Spleen (tissue), 11 donors: ENCODE measurements at regions not wholly inside any gene's neighbourhood (a gene's known extent, or its start where the extent isn't known, plus 50 kb on each side); places are given as distances from the start of the nearest gene placed in this dataset.

Source experiments
- DNase-seq: peaks from one replicate; pipeline ENCODE4 v3.0.0-alpha.2; 2020
- H3K27ac ChIP-seq, 8 donors: fragments of 200-600 bp; sonication (generic) in 7 of 8; 1 replicate in 4 of 8; 2 replicates in 4 of 8; pipeline versions ENCODE4 v1.5.0 to v1.8.0; 2016 to 2021; ENCODE audit warnings: inconsistent platforms in 4 of 8, mild to moderate bottlenecking in 4 of 8, moderate library complexity in 1 of 8
- H3K27me3 ChIP-seq, 7 donors: fragments of 200-600 bp; sonication (generic) in 6 of 7; replicated peaks in 1 of 7; 1 replicate in 4 of 7; 2 replicates in 3 of 7; pipeline versions ENCODE4 v1.5.0 to v1.8.0; 2016 to 2021; ENCODE audit warnings: inconsistent platforms in 3 of 7, mild to moderate bottlenecking in 1 of 7
- H3K36me3 ChIP-seq, 6 donors: fragments of 200-600 bp; sonication (generic) in 5 of 6; 1 replicate in 4 of 6; 2 replicates in 2 of 6; pipeline versions ENCODE4 v1.5.0 to v1.8.0; 2016 to 2021; ENCODE audit warnings: inconsistent platforms in 2 of 6
- H3K4me1 ChIP-seq, 6 donors: fragments of 200-600 bp; sonication (generic) in 5 of 6; 1 replicate in 3 of 6; 2 replicates in 3 of 6; pipeline versions ENCODE4 v1.5.0 to v1.8.0; 2016 to 2021; ENCODE audit warnings: inconsistent platforms in 3 of 6
- H3K4me3 ChIP-seq, 8 donors: fragments of 200-600 bp; sonication (generic) in 7 of 8; 1 replicate in 4 of 8; 2 replicates in 4 of 8; pipeline versions ENCODE4 v1.5.0 to v1.8.0; 2016 to 2021; ENCODE audit warnings: inconsistent platforms in 4 of 8, mild to moderate bottlenecking in 4 of 8, moderate library complexity in 2 of 8
- H3K9me3 ChIP-seq, 8 donors: fragments of 200-600 bp; sonication (generic) in 7 of 8; 1 replicate in 4 of 8; 2 replicates in 4 of 8; pipeline versions ENCODE4 v1.5.0 to v1.8.0; 2016 to 2021; ENCODE audit warnings: inconsistent platforms in 4 of 8
- POLR2A ChIP-seq, 3 donors: fragments of 450-650 bp; IDR thresholded peaks; one replicate each; pipeline ENCODE4 v1.5.1; 2017; ENCODE audit warnings: antibody characterized with exemption in 3 of 3, mild to moderate bottlenecking in 1 of 3
- POLR2AphosphoS5 ChIP-seq, 3 donors: sonication (generic); formaldehyde crosslinking; IDR thresholded peaks; one replicate each; pipeline ENCODE4 v1.5.1; 2017; ENCODE audit warnings: antibody characterized with exemption in 3 of 3
- WGBS, 5 donors: extraction: QIAGEN DNeasy Blood & Tissue Kit in 3 of 5; methylation state at CpG; one replicate each; pipeline versions ENCODE4 v1.1.5 to v1.1.7; 2013 to 2018; 5-methylcytosine and 5-hydroxymethylcytosine counted together
- intact Hi-C: fragments of 100-400 bp; cut with DNase I; formaldehyde crosslinking; loops from one replicate; pipeline ENCODE4 v1.15.0; 2023; ENCODE audit warnings: low total_unique reads
- TF ChIP-seq, protein P1 (sequence below), 11 experiments: fragments of 200-600 bp in 7 of 11; fragments of 450-650 bp in 4 of 11; sonication (generic) in 4 of 11; IDR thresholded peaks in 8 of 11; conservative IDR thresholded peaks in 3 of 11; 1 replicate in 7 of 11; 2 replicates in 4 of 11; pipeline versions ENCODE4 v1.4.0 to v1.8.0; 2016 to 2021; ENCODE audit warnings: antibody characterized with exemption in 11 of 11, inconsistent platforms in 4 of 11, mild to moderate bottlenecking in 1 of 11
- donor health status: healthy with polysubstance abuse.
- donor health status: DM: no; HTN: no; CAD: no; lungs with moderate emphysema.
- donor health status: DM: no; HTN: no; CAD: no.
- donor health status: Bipolar disorder and iron deficiency.
- donor health status: healthy.
- donor health status: DM: no; HTN: no; CAD: no.
- donor health status: DM: yes; HTN: yes; CAD: no.

DNA sequence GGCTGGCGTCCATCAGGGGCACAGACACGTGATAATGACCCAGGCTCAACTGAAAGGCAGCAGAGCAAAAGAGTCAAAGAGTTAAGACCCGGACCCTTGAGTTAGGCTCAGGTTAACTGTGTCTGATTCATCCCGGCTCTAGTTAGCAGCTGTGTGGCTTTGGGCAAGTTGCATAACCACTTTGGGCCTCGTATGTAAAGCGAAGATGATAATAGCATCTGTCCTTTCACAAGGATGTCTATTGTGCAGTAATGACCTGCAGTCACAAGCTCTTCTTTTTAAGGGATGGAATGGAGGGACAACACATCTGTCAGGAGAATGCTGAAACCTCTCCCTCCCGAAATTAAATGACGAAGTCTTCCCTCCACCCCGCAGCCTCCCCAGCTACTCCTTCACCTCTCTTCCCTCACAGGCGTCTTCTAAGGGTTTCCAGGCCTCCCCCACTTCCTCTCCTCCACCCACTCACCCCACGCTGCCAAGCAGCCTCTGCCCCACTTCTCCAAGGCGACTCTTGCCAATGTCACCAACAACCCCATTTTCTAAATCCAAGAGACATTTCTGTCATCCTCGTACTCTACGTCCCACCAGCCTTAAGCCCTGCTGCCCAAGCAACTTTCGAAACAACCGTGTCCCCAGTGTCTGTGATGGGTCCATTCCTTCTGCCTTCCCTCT lies 135.1 kb upstream of the ID2 start:
- Histone ChIP-seq H3K9me3 (no peaks in the 10 kb centered on the region), H3K27ac (peak overlapping the region in 2 of 8 donors; percentile 4), H3K36me3 (no peaks in the 10 kb centered on the region), H3K4me3 (no peak overlapping the region), H3K27me3 (peaks cover 0 to 25% (median 0%) of the 10 kb centered on the region in 7 donors), H3K4me1 (peaks cover 29 to 66% (median 42%) of the 10 kb centered on the region in 6 donors)
- WGBS, 5 donors: 39 to 61% (median 54%) methylated on average over 14 to 16 of the region's 16 CpGs
- peak in 1 of 3 donors; percentile 32 for TF ChIP-seq POLR2AphosphoS5 (IDR thresholded peaks at IDR 0.05)
- TF ChIP-seq POLR2A (IDR thresholded peaks at IDR 0.05): no peak
- TF ChIP-seq, protein P1, sequence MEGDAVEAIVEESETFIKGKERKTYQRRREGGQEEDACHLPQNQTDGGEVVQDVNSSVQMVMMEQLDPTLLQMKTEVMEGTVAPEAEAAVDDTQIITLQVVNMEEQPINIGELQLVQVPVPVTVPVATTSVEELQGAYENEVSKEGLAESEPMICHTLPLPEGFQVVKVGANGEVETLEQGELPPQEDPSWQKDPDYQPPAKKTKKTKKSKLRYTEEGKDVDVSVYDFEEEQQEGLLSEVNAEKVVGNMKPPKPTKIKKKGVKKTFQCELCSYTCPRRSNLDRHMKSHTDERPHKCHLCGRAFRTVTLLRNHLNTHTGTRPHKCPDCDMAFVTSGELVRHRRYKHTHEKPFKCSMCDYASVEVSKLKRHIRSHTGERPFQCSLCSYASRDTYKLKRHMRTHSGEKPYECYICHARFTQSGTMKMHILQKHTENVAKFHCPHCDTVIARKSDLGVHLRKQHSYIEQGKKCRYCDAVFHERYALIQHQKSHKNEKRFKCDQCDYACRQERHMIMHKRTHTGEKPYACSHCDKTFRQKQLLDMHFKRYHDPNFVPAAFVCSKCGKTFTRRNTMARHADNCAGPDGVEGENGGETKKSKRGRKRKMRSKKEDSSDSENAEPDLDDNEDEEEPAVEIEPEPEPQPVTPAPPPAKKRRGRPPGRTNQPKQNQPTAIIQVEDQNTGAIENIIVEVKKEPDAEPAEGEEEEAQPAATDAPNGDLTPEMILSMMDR (IDR thresholded peaks at IDR 0.05 in 8 of 11, conservative IDR thresholded peaks at IDR 0.05 in 3 of 11): no peak
- DNase-seq: peak; percentile 56
- intact Hi-C loops: no loop called here

DNA sequence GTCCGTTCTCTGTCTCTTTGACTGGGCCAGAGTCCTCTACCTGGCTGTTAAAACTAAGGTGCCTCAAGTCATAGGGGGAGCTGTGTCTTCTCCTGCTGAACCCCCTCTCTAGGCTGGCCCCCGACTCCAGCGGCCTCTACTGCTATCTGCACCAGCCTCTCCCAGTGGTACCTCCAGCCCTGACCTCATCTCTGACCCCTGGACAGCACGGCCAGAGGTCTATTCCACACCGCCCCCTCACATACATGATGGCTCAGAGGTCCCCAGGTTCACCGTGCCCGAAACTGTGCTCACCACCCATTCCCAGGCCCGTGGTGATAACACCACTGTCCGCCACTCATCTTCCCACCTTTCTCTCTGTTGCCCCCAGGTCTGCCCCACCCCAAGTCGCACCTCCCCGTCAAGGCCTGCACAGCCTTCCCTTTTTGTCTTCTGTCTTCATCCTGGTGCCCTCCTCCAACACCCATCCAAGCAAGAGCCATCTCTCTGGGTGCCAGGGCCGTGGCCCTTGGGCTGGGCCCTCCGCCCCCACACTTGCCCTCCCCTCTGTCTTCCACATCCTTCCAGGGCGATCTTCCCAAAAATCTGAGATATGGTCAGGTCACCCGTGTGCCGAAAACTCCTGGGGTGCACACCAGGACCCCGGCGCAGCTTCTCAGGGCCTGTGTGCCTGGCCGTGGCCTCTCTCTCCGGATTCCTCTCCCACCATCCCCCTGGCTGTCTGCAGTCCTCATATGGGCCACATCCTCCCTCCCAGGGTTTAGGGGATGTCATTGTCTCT lies 134.4 kb upstream of the ID2 start:
- WGBS, 5 donors: 92 to 99% (median 95%) methylated on average over 20 of the region's 20 CpGs
- intact Hi-C loops: no loop called here
- TF ChIP-seq POLR2A (IDR thresholded peaks at IDR 0.05): no peak
- TF ChIP-seq, protein P1 (IDR thresholded peaks at IDR 0.05 in 8 of 11, conservative IDR thresholded peaks at IDR 0.05 in 3 of 11): no peak
- TF ChIP-seq POLR2AphosphoS5 (IDR thresholded peaks at IDR 0.05): no peak
- Histone ChIP-seq H3K27me3 (peaks cover 0 to 25% (median 0%) of the 10 kb centered on the region in 7 donors), H3K27ac (no peak overlapping the region), H3K9me3 (no peaks in the 10 kb centered on the region), H3K4me1 (peaks cover 29 to 65% (median 43%) of the 10 kb centered on the region in 6 donors), H3K36me3 (no peaks in the 10 kb centered on the region), H3K4me3 (no peak overlapping the region)
- peak; percentile 63 for DNase-seq

DNA sequence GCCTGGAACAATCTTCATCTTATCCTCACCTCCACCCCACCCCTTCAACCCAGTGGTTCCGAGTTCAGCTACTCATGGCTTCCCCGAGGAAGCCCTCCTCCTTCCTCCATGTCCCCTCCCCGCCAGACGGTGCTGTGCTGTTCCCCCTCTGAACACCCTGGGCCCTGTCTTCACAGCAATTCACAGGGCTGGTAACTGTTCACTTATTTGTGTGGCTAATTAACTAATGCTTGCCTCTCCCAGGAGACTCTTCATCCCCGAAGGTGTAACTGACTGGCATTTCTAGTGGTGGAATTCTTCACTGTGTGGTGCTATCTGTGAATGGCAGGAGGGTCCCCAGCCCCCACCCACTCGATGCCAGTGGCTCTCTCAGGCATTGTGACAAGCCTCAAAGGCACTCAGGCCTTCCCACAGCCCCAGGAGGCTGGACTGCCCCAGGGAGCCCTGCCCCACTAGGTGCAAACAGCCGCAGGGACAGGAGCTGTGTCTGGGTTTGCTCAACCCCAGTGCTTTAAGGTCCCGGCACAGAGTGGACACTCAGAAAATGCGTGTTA lies 133.7 kb upstream of the ID2 start:
- WGBS, 5 donors: 80 to 91% (median 84%) methylated on average over 9 of the region's 9 CpGs
- Histone ChIP-seq H3K27ac (no peak overlapping the region), H3K4me3 (no peak overlapping the region), H3K9me3 (no peaks in the 10 kb centered on the region), H3K27me3 (peaks cover 0 to 25% (median 0%) of the 10 kb centered on the region in 7 donors), H3K36me3 (no peaks in the 10 kb centered on the region), H3K4me1 (peaks cover 22 to 58% (median 38%) of the 10 kb centered on the region in 6 donors)
- intact Hi-C loops: no loop called here
- TF ChIP-seq, protein P1 (IDR thresholded peaks at IDR 0.05 in 8 of 11, conservative IDR thresholded peaks at IDR 0.05 in 3 of 11): no peak
- TF ChIP-seq POLR2AphosphoS5 (IDR thresholded peaks at IDR 0.05) (no peak), POLR2A (IDR thresholded peaks at IDR 0.05) (no peak)
- no peak for DNase-seq
